ENCODE measurements at regions not wholly inside any gene's neighbourhood (a gene's known extent, or its start where the extent isn't known, plus 50 kb on each side); places are given as distances from the start of the nearest gene placed in this dataset.
"Not testable (repeated sequence)": the region's sequence is repeated elsewhere in the genome, so short reads cannot be mapped to it uniquely, and the experiment has no call there.

GRCh38 chr16:6837722-6838121 is 494.9 kb upstream of the RBFOX1 start:
- DNase-seq = no peak

GRCh38 chr16:6836766-6837165 is 495.9 kb upstream of the RBFOX1 start:
- DNase-seq = no peak

- no peak for DNase-seq
Measured at GRCh38 chr16:6835941-6836340, 496.7 kb upstream of the RBFOX1 start.

GRCh38 chr16:6835516-6835915 is 497.1 kb upstream of the RBFOX1 start:
- DNase-seq = no peak

- DNase-seq = no peak
Measured at GRCh38 chr16:6828690-6829089, 504.0 kb upstream of the RBFOX1 start.

- no peak for DNase-seq
Measured at GRCh38 chr16:6827931-6828330, 504.7 kb upstream of the RBFOX1 start.

GRCh38 chr16:6827267-6827666 is 505.4 kb upstream of the RBFOX1 start:
- no peak for DNase-seq

- DNase-seq = no peak
Measured at GRCh38 chr16:6822041-6822440, 510.6 kb upstream of the RBFOX1 start.

- no peak for DNase-seq
Measured at GRCh38 chr16:6804461-6804860, 528.2 kb upstream of the RBFOX1 start.

GRCh38 chr16:6803176-6803575 is 529.5 kb upstream of the RBFOX1 start:
- no peak for DNase-seq

- DNase-seq = no peak
Measured at GRCh38 chr16:6797223-6797622, 535.4 kb upstream of the RBFOX1 start.

- no peak for DNase-seq
Measured at GRCh38 chr16:6777624-6778023, 555.0 kb upstream of the RBFOX1 start.

GRCh38 chr16:6775712-6776111 is 556.9 kb upstream of the RBFOX1 start:
- no peak for DNase-seq

GRCh38 chr16:6771956-6772355 is 560.7 kb upstream of the RBFOX1 start:
- DNase-seq = no peak

GRCh38 chr16:6753553-6753952 is 579.1 kb upstream of the RBFOX1 start:
- DNase-seq = no peak

- no peak for DNase-seq
Measured at GRCh38 chr16:6751191-6751590, 581.5 kb upstream of the RBFOX1 start.

- DNase-seq = no peak
Measured at GRCh38 chr16:6749698-6750097, 582.9 kb upstream of the RBFOX1 start.

GRCh38 chr16:6736302-6736701 is 596.3 kb upstream of the RBFOX1 start:
- DNase-seq = not testable (repeated sequence)

- no peak for DNase-seq
Measured at GRCh38 chr16:6735631-6736030, 597.0 kb upstream of the RBFOX1 start.

- no peak for DNase-seq
Measured at GRCh38 chr16:6732166-6732565, 600.5 kb upstream of the RBFOX1 start.

GRCh38 chr16:6728381-6728780 is 604.3 kb upstream of the RBFOX1 start:
- DNase-seq = no peak

GRCh38 chr16:6726621-6727020 is 606.0 kb upstream of the RBFOX1 start:
- DNase-seq = no peak

- no peak for DNase-seq
Measured at GRCh38 chr16:6725634-6726331, 606.9 kb upstream of the RBFOX1 start.

GRCh38 chr16:6725206-6725605 is 607.4 kb upstream of the RBFOX1 start:
- not testable (repeated sequence) for DNase-seq

- DNase-seq = no peak
Measured at GRCh38 chr16:6722786-6723185, 609.9 kb upstream of the RBFOX1 start.

Data from activated CD4-positive, alpha-beta T cell treated with anti-CD3 and anti-CD28 coated beads, Interleukin-2, amount 50 U/mL, for 1 hour (primary cell).